Lung (tissue), 11 donors: ENCODE measurements at regions not wholly inside any gene's neighbourhood (a gene's known extent, or its start where the extent isn't known, plus 50 kb on each side); places are given as distances from the start of the nearest gene placed in this dataset.
A peak's percentile ranks its signal among the peaks of the same experiment; 100 is the strongest.

Source experiments
- ATAC-seq: fragments of 200-7000 bp; cut with Tn5 transposase; one replicate; pipeline ENCODE4 v1.9.1; 2020; ENCODE audit warnings: moderate number of reproducible peaks; ENCODE audit not compliant: insufficient read depth, low FRiP score
- DNase-seq, 3 donors: peaks; one replicate each; pipeline ENCODE4 v3.0.0-alpha.2; 2013 to 2017
- H3K27ac ChIP-seq, 2 donors: one replicate each; pipeline ENCODE4 v1.5.1; 2013; ENCODE audit warnings: mild to moderate bottlenecking in 2 of 2, moderate library complexity in 2 of 2, control low read depth in 1 of 2, inconsistent platforms in 1 of 2, low read depth in 1 of 2, low read length in 1 of 2
- H3K27me3 ChIP-seq, 3 donors: one replicate each; pipeline ENCODE4 v1.5.1; 2013; ENCODE audit warnings: low read length in 2 of 3; ENCODE audit not compliant: control insufficient read depth in 3 of 3, insufficient read depth in 3 of 3
- H3K36me3 ChIP-seq, 4 donors: one replicate each; pipeline ENCODE4 v1.5.1; 2013; ENCODE audit warnings: low read length in 4 of 4, mild to moderate bottlenecking in 1 of 4, moderate library complexity in 1 of 4; ENCODE audit not compliant: control insufficient read depth in 4 of 4, insufficient read depth in 4 of 4
- H3K4me1 ChIP-seq, 5 donors: one replicate each; pipeline ENCODE4 v1.5.1; 2013; ENCODE audit warnings: low read length in 5 of 5, mild to moderate bottlenecking in 2 of 5, moderate library complexity in 1 of 5; ENCODE audit not compliant: control insufficient read depth in 5 of 5, insufficient read depth in 5 of 5
- H3K4me3 ChIP-seq: one replicate; pipeline ENCODE4 v1.5.1; 2013; ENCODE audit warnings: mild to moderate bottlenecking, control low read depth, moderate library complexity
- H3K9ac ChIP-seq, 2 donors: one replicate each; pipeline ENCODE4 v1.5.1; 2013; ENCODE audit warnings: low read length in 2 of 2, control low read depth in 1 of 2; ENCODE audit not compliant: insufficient read depth in 1 of 2
- H3K9me3 ChIP-seq, 4 donors: one replicate each; pipeline ENCODE4 v1.5.1; 2013; ENCODE audit warnings: low read length in 3 of 4, mild to moderate bottlenecking in 1 of 4, moderate library complexity in 1 of 4; ENCODE audit not compliant: control insufficient read depth in 4 of 4, insufficient read depth in 3 of 4
- CTCF ChIP-seq: IDR thresholded peaks from 2 replicates; pipeline ENCODE4 v1.5.1; 2012; ENCODE audit warnings: mild to moderate bottlenecking; ENCODE audit errors: control extremely low read depth, extremely low read depth
- WGBS, 2 donors: extraction: QIAGEN DNeasy Blood & Tissue Kit; methylation state at CpG; one replicate each; pipeline ENCODE4 v1.1.7; 2013; 5-methylcytosine and 5-hydroxymethylcytosine counted together
- donor health status: control.
- donor health status: control.
- donor health status: Bipolar disorder and iron deficiency.
- donor health status: healthy.
- donor health status: DM: yes; HTN: yes; CAD: no.

GRCh38 chr6:142568857-142569597, 267.2 kb downstream of the ADGRG6 start:
- Histone ChIP-seq H3K27me3 (no peaks in the 10 kb centered on the region), H3K27ac (no peak overlapping the region), H3K9ac (no peak overlapping the region), H3K9me3 (peaks cover 0 to 5% (median 2%) of the 10 kb centered on the region in 4 donors), H3K36me3 (no peaks in the 10 kb centered on the region), H3K4me3 (no peak overlapping the region), H3K4me1 (peaks cover 0 to 14% (median 2%) of the 10 kb centered on the region in 5 donors)
- ATAC-seq: no peak
- 45 to 70% methylated on average over 1 of the region's 1 CpG for WGBS, 2 donors
- no peak for TF ChIP-seq CTCF
- DNase-seq: peak in 2 of 3 donors; percentile 26 to 32

- Histone ChIP-seq H3K4me1 (peaks cover 0 to 14% (median 2%) of the 10 kb centered on the region in 5 donors), H3K9me3 (peaks cover 0 to 7% (median 3%) of the 10 kb centered on the region in 4 donors), H3K36me3 (no peaks in the 10 kb centered on the region), H3K9ac (no peak overlapping the region), H3K27ac (no peak overlapping the region), H3K27me3 (no peaks in the 10 kb centered on the region), H3K4me3 (no peak overlapping the region)
- peak; percentile 27 for ATAC-seq
- no peak for TF ChIP-seq CTCF
- 17 to 35% methylated on average over 1 of the region's 1 CpG for WGBS, 2 donors
- peak in 2 of 3 donors; percentile 23 to 39 for DNase-seq
These were observed 267.9 kb downstream of the ADGRG6 start for GRCh38 chr6:142569676-142570075.

- Histone ChIP-seq H3K4me1 (peaks cover 0 to 14% (median 2%) of the 10 kb centered on the region in 5 donors), H3K4me3 (no peak overlapping the region), H3K27me3 (no peaks in the 10 kb centered on the region), H3K27ac (no peak overlapping the region), H3K9ac (no peak overlapping the region), H3K9me3 (peaks cover 0 to 7% (median 3%) of the 10 kb centered on the region in 4 donors), H3K36me3 (no peaks in the 10 kb centered on the region)
- no peak for TF ChIP-seq CTCF
- DNase-seq (peak in 2 of 3 donors; percentile 18 to 47), ATAC-seq (no peak)
These were observed 268.4 kb downstream of the ADGRG6 start for GRCh38 chr6:142570221-142570671.
